ENCODE measurements at regions not wholly inside any gene's neighbourhood (a gene's known extent, or its start where the extent isn't known, plus 50 kb on each side); places are given as distances from the start of the nearest gene placed in this dataset.

- TF ChIP-seq EP300 (IDR thresholded peaks at IDR 0.05), result no peak
- TF ChIP-seq POLR2AphosphoS5 (IDR thresholded peaks at IDR 0.05), result no peak
- TF ChIP-seq, protein P1, sequence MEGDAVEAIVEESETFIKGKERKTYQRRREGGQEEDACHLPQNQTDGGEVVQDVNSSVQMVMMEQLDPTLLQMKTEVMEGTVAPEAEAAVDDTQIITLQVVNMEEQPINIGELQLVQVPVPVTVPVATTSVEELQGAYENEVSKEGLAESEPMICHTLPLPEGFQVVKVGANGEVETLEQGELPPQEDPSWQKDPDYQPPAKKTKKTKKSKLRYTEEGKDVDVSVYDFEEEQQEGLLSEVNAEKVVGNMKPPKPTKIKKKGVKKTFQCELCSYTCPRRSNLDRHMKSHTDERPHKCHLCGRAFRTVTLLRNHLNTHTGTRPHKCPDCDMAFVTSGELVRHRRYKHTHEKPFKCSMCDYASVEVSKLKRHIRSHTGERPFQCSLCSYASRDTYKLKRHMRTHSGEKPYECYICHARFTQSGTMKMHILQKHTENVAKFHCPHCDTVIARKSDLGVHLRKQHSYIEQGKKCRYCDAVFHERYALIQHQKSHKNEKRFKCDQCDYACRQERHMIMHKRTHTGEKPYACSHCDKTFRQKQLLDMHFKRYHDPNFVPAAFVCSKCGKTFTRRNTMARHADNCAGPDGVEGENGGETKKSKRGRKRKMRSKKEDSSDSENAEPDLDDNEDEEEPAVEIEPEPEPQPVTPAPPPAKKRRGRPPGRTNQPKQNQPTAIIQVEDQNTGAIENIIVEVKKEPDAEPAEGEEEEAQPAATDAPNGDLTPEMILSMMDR (IDR thresholded peaks at IDR 0.05), result no peak
- TF ChIP-seq POLR2A (IDR thresholded peaks at IDR 0.05), result no peak
Observed at GRCh38 chr13:107275312-107275711, 707.4 kb upstream of the ARGLU1 start.
